ENCODE measurements at regions not wholly inside any gene's neighbourhood (a gene's known extent, or its start where the extent isn't known, plus 50 kb on each side); places are given as distances from the start of the nearest gene placed in this dataset.

GRCh38 chr2:9145752-9146430 is 60.7 kb upstream of the ASAP2 start:
- Histone ChIP-seq H3K4me1 (ENCODE audit: insufficient read depth, low read length) (peaks cover 7% of the 10 kb centered on the region), H3K4me3 (ENCODE audit: low read length) (no peak overlapping the region), H3K27ac (ENCODE audit: low read depth in 1 of 2, low read length in 2 of 2) (no peak overlapping the region), H3K27me3 (ENCODE audit: control insufficient read depth in 1 of 2, insufficient read depth in 2 of 2, low read length in 2 of 2) (peaks cover 0 to 7% of the 10 kb centered on the region in 2 experiments), H3K36me3 (ENCODE audit: insufficient read depth, low read length) (no peaks in the 10 kb centered on the region), H3K9me3 (ENCODE audit: control insufficient read depth in 1 of 2, insufficient read depth in 1 of 2, low read length in 2 of 2) (no peaks in the 10 kb centered on the region)
- intact Hi-C loops (cut with DNase I, micrococcal nuclease): loop anchor here in 1 of 2 experiments (10.0 kb wide), 1 partner anchor 229 kb away; no protein-coding TSS in a partner anchor
- ChIA-PET POLR2A (no interaction called here), CTCF (no interaction called here)
- no peak for DNase-seq
- no peak for ATAC-seq (ENCODE audit: poor library complexity)
- no peak overlapping the region for H3K4me3 Mint-ChIP-seq
- no peak overlapping the region for H3K27ac Mint-ChIP-seq
- no peaks in the 10 kb centered on the region for H3K9me3 Mint-ChIP-seq
- no peak for TF ChIP-seq CTCF (IDR thresholded peaks at IDR 0.05)
- no peaks in the 10 kb centered on the region for H3K36me3 Mint-ChIP-seq (ENCODE audit: low read depth)
- H3K27me3 Mint-ChIP-seq: peaks cover 33% of the 10 kb centered on the region
- peaks cover 5% of the 10 kb centered on the region for H3K4me1 Mint-ChIP-seq (ENCODE audit: low read depth)

GRCh38 chr2:9145109-9145751 is 61.4 kb upstream of the ASAP2 start:
- TF ChIP-seq CTCF (IDR thresholded peaks at IDR 0.05): no peak
- Histone ChIP-seq H3K36me3 (ENCODE audit: insufficient read depth, low read length) (no peaks in the 10 kb centered on the region), H3K4me3 (ENCODE audit: low read length) (no peak overlapping the region), H3K27me3 (ENCODE audit: control insufficient read depth in 1 of 2, insufficient read depth in 2 of 2, low read length in 2 of 2) (peaks cover 0 to 6% of the 10 kb centered on the region in 2 experiments), H3K4me1 (ENCODE audit: insufficient read depth, low read length) (peaks cover 7% of the 10 kb centered on the region), H3K9me3 (ENCODE audit: control insufficient read depth in 1 of 2, insufficient read depth in 1 of 2, low read length in 2 of 2) (no peaks in the 10 kb centered on the region), H3K27ac (ENCODE audit: low read depth in 1 of 2, low read length in 2 of 2) (no peak overlapping the region)
- Mint-ChIP-seq H3K27me3 (peaks cover 37% of the 10 kb centered on the region), H3K36me3 (ENCODE audit: low read depth) (no peaks in the 10 kb centered on the region), H3K4me3 (no peak overlapping the region), H3K9me3 (no peaks in the 10 kb centered on the region), H3K27ac (no peak overlapping the region), H3K4me1 (ENCODE audit: low read depth) (peaks cover 5% of the 10 kb centered on the region)
- ChIA-PET CTCF (no interaction called here), POLR2A (no interaction called here)
- DNase-seq: no peak
- intact Hi-C loops (cut with DNase I, micrococcal nuclease): loop anchor here in 1 of 2 experiments (10.0 kb wide), 1 partner anchor 230 kb away; no protein-coding TSS in a partner anchor
- ATAC-seq (ENCODE audit: poor library complexity): no peak

DNA sequence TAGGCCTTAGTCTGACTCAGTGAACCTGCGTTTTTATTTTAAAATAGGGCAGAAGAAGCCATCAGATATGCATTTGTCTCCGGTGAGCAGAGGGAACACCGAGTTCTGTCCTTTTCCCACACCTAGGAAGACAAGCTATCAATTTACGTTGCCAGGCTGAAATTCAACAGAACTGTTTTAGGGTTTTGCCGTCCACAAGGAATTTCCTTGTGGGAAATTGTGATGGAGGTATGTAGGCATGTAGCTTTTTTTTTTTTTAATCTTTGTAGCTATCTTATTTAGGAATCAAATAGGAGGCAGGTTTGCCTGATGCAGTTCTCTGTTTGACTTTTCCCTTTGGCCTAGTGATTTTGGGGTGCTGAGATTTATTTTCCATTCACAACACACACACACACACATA is 62.0 kb upstream of the ASAP2 start:
- Mint-ChIP-seq H3K4me3 (no peak overlapping the region), H3K27me3 (peaks cover 41% of the 10 kb centered on the region), H3K36me3 (ENCODE audit: low read depth) (no peaks in the 10 kb centered on the region), H3K9me3 (no peaks in the 10 kb centered on the region), H3K27ac (no peak overlapping the region), H3K4me1 (ENCODE audit: low read depth) (peaks cover 5% of the 10 kb centered on the region)
- DNase-seq: no peak
- Histone ChIP-seq H3K4me3 (ENCODE audit: low read length) (no peak overlapping the region), H3K36me3 (ENCODE audit: insufficient read depth, low read length) (no peaks in the 10 kb centered on the region), H3K27me3 (ENCODE audit: control insufficient read depth in 1 of 2, insufficient read depth in 2 of 2, low read length in 2 of 2) (peaks cover 0 to 6% of the 10 kb centered on the region in 2 experiments), H3K27ac (ENCODE audit: low read depth in 1 of 2, low read length in 2 of 2) (no peak overlapping the region), H3K4me1 (ENCODE audit: insufficient read depth, low read length) (peaks cover 7% of the 10 kb centered on the region), H3K9me3 (ENCODE audit: control insufficient read depth in 1 of 2, insufficient read depth in 1 of 2, low read length in 2 of 2) (no peaks in the 10 kb centered on the region)
- no peak for ATAC-seq (ENCODE audit: poor library complexity)
- TF ChIP-seq CTCF (IDR thresholded peaks at IDR 0.05): no peak
- CTCF ChIA-PET: no interaction called here
- intact Hi-C loops (cut with DNase I, micrococcal nuclease): loop anchor here (5.0 to 10.0 kb wide), 4 partner anchors 230 to 903 kb away; no protein-coding TSS in a partner anchor
- POLR2A ChIA-PET: no interaction called here

All from CD4-positive, alpha-beta T cell (primary cell).